ENCODE measurements at regions not wholly inside any gene's neighbourhood (a gene's known extent, or its start where the extent isn't known, plus 50 kb on each side); places are given as distances from the start of the nearest gene placed in this dataset.

DNA sequence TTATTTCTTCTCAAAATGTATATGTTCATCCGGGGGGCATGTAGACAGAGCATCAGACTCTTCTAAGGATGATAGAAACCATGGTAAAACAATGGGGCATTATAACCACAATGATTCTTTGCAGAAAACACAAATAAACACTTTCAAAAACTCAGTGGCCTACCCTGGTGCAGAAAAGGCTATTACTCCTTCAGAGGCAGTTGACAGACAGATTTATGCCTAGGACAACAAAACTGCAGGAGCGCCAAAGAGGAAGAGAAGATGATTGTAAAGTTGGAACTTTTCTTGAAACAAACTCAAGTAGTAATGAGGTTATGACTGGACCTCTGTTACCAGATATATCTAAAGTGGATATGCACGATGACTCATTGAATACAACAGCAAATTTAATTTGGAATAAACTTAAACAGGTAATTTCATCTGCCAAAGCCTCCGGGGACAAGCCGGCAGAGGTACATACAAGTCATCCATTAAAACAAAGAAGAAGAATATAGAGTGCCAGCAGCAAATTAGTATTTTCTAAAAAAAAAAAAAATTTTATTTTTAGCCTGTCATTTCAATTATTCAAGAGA lies 1068.4 kb upstream of the INTU start:
- TF ChIP-seq, protein P1, sequence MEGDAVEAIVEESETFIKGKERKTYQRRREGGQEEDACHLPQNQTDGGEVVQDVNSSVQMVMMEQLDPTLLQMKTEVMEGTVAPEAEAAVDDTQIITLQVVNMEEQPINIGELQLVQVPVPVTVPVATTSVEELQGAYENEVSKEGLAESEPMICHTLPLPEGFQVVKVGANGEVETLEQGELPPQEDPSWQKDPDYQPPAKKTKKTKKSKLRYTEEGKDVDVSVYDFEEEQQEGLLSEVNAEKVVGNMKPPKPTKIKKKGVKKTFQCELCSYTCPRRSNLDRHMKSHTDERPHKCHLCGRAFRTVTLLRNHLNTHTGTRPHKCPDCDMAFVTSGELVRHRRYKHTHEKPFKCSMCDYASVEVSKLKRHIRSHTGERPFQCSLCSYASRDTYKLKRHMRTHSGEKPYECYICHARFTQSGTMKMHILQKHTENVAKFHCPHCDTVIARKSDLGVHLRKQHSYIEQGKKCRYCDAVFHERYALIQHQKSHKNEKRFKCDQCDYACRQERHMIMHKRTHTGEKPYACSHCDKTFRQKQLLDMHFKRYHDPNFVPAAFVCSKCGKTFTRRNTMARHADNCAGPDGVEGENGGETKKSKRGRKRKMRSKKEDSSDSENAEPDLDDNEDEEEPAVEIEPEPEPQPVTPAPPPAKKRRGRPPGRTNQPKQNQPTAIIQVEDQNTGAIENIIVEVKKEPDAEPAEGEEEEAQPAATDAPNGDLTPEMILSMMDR (IDR thresholded peaks at IDR 0.05): no peak
- no peak for TF ChIP-seq POLR2A (IDR thresholded peaks at IDR 0.05)
